Tibial nerve (tissue), 3 donors: ENCODE measurements at regions not wholly inside any gene's neighbourhood (a gene's known extent, or its start where the extent isn't known, plus 50 kb on each side); places are given as distances from the start of the nearest gene placed in this dataset.

Experiments
- CTCF ChIP-seq, 5 experiments: fragments of 200-600 bp in 3 of 5; fragments of 450-650 bp in 2 of 5; sonication (generic) in 3 of 5; IDR thresholded peaks; one replicate each; pipeline ENCODE4 v1.5.1; 2016 to 2019; ENCODE audit warnings: antibody characterized with exemption in 5 of 5, mild to moderate bottlenecking in 3 of 5, moderate library complexity in 2 of 5
- POLR2A ChIP-seq, 2 donors: fragments of 450-650 bp; IDR thresholded peaks; one replicate each; pipeline ENCODE4 v1.6.1; 2017; ENCODE audit warnings: antibody characterized with exemption in 2 of 2, mild to moderate bottlenecking in 2 of 2, moderate library complexity in 2 of 2

GRCh38 chr10:24793648-24794379 lies 70.1 kb upstream of the ARHGAP21 start:
- TF ChIP-seq CTCF (IDR thresholded peaks at IDR 0.05) (no peak), POLR2A (IDR thresholded peaks at IDR 0.05) (no peak)
